Epithelial cell of proximal tubule (primary cell): ENCODE measurements at regions not wholly inside any gene's neighbourhood (a gene's known extent, or its start where the extent isn't known, plus 50 kb on each side); places are given as distances from the start of the nearest gene placed in this dataset.

Source experiments
- DNase-seq: peaks from one replicate; pipeline ENCODE4 v3.0.0-alpha.2; 2011; ENCODE audit warnings: low read depth
- H3K4me3 ChIP-seq: 2 replicates; pipeline ENCODE4 v1.5.1; 2011; ENCODE audit warnings: low read depth, mild to moderate bottlenecking, low read length
- TF ChIP-seq, protein P1 (sequence below): conservative IDR thresholded peaks from 2 replicates; pipeline ENCODE4 v1.5.1; 2012; ENCODE audit warnings: low read depth, mild to moderate bottlenecking, low read length

DNA sequence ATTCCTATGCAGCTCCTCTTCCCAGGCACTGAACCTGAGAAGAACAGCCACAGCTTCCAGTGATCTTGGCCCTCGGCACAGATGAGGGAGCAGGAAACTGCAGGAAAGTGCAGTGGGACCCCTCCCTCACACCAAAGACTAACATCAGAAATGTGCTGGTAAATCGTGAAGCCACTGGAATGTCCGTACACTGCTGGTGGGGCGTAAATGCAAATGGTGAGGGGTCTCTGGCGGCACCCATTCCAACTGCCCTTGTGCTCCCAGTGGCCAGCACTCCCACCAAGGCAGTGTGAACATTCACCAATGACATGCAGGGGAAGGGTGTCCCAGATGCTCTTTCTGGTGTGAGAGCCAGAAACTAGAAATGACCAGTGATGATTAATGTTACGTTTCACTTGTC lies 574.0 kb downstream of the BRD1 start:
- DNase-seq: no peak
- TF ChIP-seq, protein P1, sequence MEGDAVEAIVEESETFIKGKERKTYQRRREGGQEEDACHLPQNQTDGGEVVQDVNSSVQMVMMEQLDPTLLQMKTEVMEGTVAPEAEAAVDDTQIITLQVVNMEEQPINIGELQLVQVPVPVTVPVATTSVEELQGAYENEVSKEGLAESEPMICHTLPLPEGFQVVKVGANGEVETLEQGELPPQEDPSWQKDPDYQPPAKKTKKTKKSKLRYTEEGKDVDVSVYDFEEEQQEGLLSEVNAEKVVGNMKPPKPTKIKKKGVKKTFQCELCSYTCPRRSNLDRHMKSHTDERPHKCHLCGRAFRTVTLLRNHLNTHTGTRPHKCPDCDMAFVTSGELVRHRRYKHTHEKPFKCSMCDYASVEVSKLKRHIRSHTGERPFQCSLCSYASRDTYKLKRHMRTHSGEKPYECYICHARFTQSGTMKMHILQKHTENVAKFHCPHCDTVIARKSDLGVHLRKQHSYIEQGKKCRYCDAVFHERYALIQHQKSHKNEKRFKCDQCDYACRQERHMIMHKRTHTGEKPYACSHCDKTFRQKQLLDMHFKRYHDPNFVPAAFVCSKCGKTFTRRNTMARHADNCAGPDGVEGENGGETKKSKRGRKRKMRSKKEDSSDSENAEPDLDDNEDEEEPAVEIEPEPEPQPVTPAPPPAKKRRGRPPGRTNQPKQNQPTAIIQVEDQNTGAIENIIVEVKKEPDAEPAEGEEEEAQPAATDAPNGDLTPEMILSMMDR: no peak
- no peak overlapping the region for H3K4me3 ChIP-seq

DNA sequence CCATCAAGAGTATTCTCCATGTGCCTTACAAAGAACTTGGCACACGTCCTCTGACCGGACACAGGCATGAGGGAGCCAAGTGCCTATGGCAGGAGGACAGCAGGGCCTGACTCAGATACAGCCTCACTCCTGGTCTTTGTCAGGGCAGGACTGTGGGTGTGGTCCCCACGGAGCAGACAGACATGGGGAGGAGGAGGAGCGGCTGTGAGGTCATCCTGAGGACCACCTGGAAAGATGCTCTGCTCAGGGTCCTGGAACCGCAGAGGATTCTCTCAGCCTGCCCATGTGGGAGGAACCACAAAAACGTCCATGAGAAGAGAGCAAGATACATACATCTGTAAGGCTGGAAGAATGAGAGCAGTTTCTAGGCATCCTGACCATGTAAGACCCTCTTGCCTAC lies 576.3 kb downstream of the BRD1 start:
- no peak overlapping the region for H3K4me3 ChIP-seq
- TF ChIP-seq, protein P1: no peak
- DNase-seq: no peak

DNA sequence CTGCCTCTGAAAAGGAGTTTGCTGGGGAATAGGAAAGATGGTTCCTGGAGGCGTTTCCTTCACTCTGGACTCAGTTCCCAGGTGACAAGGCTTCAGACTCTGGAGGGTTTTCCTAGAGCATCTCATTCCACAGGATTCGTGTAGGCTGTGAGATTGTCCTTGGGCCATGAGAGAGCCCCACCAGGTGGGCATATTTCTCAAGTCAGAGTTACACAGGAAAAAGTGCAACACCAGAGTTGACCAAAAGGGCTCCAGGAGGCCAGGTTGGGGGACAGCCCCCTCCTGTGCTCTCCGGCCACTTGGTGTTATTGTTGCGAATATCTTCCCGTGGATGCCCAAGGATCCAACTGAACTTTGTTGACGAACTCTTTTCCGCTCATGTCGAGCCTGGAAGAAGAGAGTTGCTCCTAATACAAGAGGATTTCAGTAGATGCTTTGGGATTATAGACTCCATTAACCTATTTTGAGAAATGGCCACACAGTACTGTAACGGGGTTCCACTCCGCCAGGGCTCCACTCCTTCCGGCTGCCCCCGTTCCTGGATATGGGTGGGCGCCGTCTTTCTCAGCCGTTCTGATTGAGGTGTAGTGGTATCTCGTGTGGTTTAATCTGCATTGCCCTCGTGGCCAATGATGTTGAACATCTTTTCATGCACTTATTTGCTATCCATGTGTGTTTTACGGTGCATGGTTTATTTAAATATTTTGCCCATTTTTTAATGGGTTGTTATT lies 580.3 kb downstream of the BRD1 start:
- H3K4me3 ChIP-seq: no peak overlapping the region
- no peak for DNase-seq
- TF ChIP-seq, protein P1: no peak

DNA sequence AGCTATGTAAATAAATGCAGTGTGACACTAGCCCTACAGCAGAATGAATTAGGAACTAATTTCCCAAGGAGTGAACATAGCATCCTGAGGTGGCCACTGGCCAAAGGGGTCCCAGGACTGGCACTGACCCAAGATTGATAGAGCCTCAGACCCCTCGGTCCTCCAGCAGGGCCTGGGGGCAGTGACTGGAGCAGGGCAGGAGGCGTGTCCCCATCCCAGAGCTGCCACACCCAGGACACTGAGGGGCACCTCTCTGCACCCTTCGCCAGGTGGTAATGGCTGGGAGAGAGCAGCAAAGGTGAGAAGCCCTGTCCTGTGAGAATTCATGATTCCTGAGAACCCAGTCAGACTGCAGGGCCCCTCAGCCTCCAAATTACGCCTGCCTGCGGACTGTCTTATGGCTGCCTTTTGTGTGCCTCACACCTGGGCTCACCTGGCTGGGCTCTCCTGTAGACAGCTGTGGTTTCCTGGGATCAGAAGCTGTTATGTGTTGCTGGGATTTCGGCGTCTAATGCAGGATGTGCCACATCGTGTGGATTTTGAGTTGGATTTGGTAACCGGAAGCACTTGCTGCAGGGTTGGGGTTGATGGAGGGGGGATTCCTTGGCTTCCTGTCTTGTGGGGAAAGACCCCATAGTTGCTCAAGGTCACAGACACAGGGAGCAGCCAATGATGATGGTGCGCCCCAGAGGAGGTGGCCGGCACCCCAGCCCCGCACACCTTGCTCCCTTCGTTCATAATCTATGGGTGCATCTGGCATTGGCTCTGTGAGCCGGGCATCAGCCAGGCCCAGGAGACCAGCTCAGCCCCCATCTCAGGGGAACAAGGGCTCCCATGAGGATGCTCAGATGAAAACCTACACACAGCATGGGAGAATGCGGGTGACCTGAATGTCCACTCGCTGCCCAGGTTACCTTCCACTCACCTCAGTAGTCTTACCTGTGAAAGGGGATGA lies 582.9 kb downstream of the BRD1 start:
- TF ChIP-seq, protein P1: no peak
- H3K4me3 ChIP-seq: no peak overlapping the region
- DNase-seq: no peak

DNA sequence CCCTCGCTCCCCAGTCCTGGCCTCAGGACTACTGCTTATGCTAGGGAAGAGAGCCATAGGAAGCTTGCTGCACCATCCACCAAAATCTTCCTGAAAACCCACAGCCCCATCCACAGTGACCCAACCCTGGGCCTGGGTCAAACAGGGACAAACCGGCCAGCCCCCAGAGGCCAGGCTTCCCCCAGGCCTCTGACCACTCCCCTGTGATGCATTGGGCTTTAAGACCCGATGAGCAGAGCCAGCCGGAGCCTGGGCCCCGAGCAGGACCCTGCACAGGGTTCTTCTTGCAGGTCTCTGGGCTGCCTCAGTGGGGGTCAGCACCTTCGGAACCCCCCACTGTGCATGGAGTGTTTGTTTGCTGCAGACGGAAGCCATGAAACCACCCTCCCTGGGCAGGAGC lies 583.7 kb downstream of the BRD1 start:
- no peak for DNase-seq
- H3K4me3 ChIP-seq: no peak overlapping the region
- TF ChIP-seq, protein P1: no peak

DNA sequence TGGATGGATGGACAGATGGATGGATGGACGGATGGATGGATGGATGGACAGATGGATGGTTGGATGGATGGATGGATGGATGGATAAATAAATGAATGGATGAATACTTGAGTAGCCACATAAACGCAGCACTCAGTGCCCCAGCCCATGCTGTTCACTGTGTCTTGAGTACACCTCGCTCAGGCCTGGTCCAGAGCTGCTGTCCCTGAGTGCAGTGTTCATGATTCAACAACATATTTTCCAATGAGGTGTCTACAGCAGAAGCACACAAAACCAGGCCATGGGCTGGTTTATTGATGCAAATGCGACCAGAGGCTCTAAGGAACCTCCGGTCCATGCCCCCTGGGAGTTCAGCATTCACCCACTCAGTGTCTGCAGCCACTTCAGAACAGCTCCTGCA lies 584.3 kb downstream of the BRD1 start:
- DNase-seq: no peak
- H3K4me3 ChIP-seq: no peak overlapping the region
- TF ChIP-seq, protein P1: no peak
